Activated naive CD8-positive, alpha-beta T cell treated with anti-CD3 and anti-CD28 coated beads, Interleukin-2, amount 50 U/mL, for 24 hours (primary cell): ENCODE measurements at regions not wholly inside any gene's neighbourhood (a gene's known extent, or its start where the extent isn't known, plus 50 kb on each side); places are given as distances from the start of the nearest gene placed in this dataset.

Source experiments
- ATAC-seq: fragments of 150-1000 bp; cut with Tn5 transposase; one replicate; pipeline ENCODE4 v1.10.0; 2021
- DNase-seq: peaks from one replicate; pipeline ENCODE4 v3.0.0; 2021
- H3K27ac Mint-ChIP-seq: one replicate; pipeline ENCODE4 v1.8.0; 2021; ENCODE audit warnings: mild to moderate bottlenecking, mixed read lengths
- H3K27me3 Mint-ChIP-seq: one replicate; pipeline ENCODE4 v1.8.0; 2021; ENCODE audit warnings: mixed read lengths
- H3K36me3 Mint-ChIP-seq: one replicate; pipeline ENCODE4 v1.8.0; 2021; ENCODE audit warnings: low read depth, mixed read lengths
- H3K4me1 Mint-ChIP-seq: one replicate; pipeline ENCODE4 v1.8.0; 2021; ENCODE audit warnings: mixed read lengths
- H3K4me3 Mint-ChIP-seq: one replicate; pipeline ENCODE4 v1.8.0; 2021; ENCODE audit warnings: mild to moderate bottlenecking, moderate library complexity, mixed read lengths
- H3K9me3 Mint-ChIP-seq: one replicate; pipeline ENCODE4 v1.8.0; 2021; ENCODE audit warnings: mixed read lengths

GRCh38 chr14:51436630-51437029 is 196.6 kb downstream of the TMX1 start:
- no peaks in the 10 kb centered on the region for H3K4me1 Mint-ChIP-seq
- no peak overlapping the region for H3K27ac Mint-ChIP-seq
- DNase-seq (no peak), ATAC-seq (no peak)
- no peaks in the 10 kb centered on the region for H3K36me3 Mint-ChIP-seq
- H3K4me3 Mint-ChIP-seq = no peak overlapping the region
- no peaks in the 10 kb centered on the region for H3K9me3 Mint-ChIP-seq
- H3K27me3 Mint-ChIP-seq = peaks cover 16% of the 10 kb centered on the region

- DNase-seq = no peak
- no peak for ATAC-seq
- no peaks in the 10 kb centered on the region for H3K4me1 Mint-ChIP-seq
- no peaks in the 10 kb centered on the region for H3K36me3 Mint-ChIP-seq
- H3K27me3 Mint-ChIP-seq = peaks cover 16% of the 10 kb centered on the region
- H3K9me3 Mint-ChIP-seq = no peaks in the 10 kb centered on the region
- no peak overlapping the region for H3K27ac Mint-ChIP-seq
- H3K4me3 Mint-ChIP-seq = no peak overlapping the region
Observed at GRCh38 chr14:51439896-51440295, 199.8 kb downstream of the TMX1 start.

- no peak for DNase-seq
- H3K36me3 Mint-ChIP-seq = no peaks in the 10 kb centered on the region
- H3K4me3 Mint-ChIP-seq = no peak overlapping the region
- H3K4me1 Mint-ChIP-seq = no peaks in the 10 kb centered on the region
- no peak for ATAC-seq
- peaks cover 16% of the 10 kb centered on the region for H3K27me3 Mint-ChIP-seq
- H3K9me3 Mint-ChIP-seq = no peaks in the 10 kb centered on the region
- no peak overlapping the region for H3K27ac Mint-ChIP-seq
Observed at GRCh38 chr14:51441001-51441400, 201.0 kb downstream of the TMX1 start.

GRCh38 chr14:51442513-51443175 is 202.6 kb downstream of the TMX1 start:
- Mint-ChIP-seq H3K27ac (no peak overlapping the region), H3K27me3 (peaks cover 11% of the 10 kb centered on the region), H3K4me3 (no peak overlapping the region), H3K4me1 (no peaks in the 10 kb centered on the region), H3K9me3 (no peaks in the 10 kb centered on the region), H3K36me3 (no peaks in the 10 kb centered on the region)
- DNase-seq (no peak), ATAC-seq (no peak)

GRCh38 chr14:51443195-51444018 is 203.4 kb downstream of the TMX1 start:
- DNase-seq (no peak), ATAC-seq (no peak)
- Mint-ChIP-seq H3K4me3 (no peak overlapping the region), H3K36me3 (no peaks in the 10 kb centered on the region), H3K4me1 (no peaks in the 10 kb centered on the region), H3K27me3 (peaks cover 10% of the 10 kb centered on the region), H3K9me3 (no peaks in the 10 kb centered on the region), H3K27ac (no peak overlapping the region)

GRCh38 chr14:51444353-51445000 is 204.4 kb downstream of the TMX1 start:
- Mint-ChIP-seq H3K27ac (no peak overlapping the region), H3K27me3 (peaks cover 7% of the 10 kb centered on the region)
- DNase-seq = no peak

GRCh38 chr14:51445001-51445390 is 204.9 kb downstream of the TMX1 start:
- H3K4me3 Mint-ChIP-seq = no peak overlapping the region
- H3K36me3 Mint-ChIP-seq = no peaks in the 10 kb centered on the region
- H3K9me3 Mint-ChIP-seq = no peaks in the 10 kb centered on the region
- no peak overlapping the region for H3K27ac Mint-ChIP-seq
- peaks cover 4% of the 10 kb centered on the region for H3K27me3 Mint-ChIP-seq
- DNase-seq (no peak), ATAC-seq (no peak)
- H3K4me1 Mint-ChIP-seq = no peaks in the 10 kb centered on the region

More at GRCh38 chr14:51444353-51445000, 204.4 kb downstream of the TMX1 start:
- Mint-ChIP-seq H3K36me3 (no peaks in the 10 kb centered on the region), H3K4me3 (no peak overlapping the region), H3K4me1 (no peaks in the 10 kb centered on the region), H3K9me3 (no peaks in the 10 kb centered on the region)
- ATAC-seq = no peak

- ATAC-seq = no peak
- no peaks in the 10 kb centered on the region for H3K36me3 Mint-ChIP-seq
- peaks cover 4% of the 10 kb centered on the region for H3K27me3 Mint-ChIP-seq
- no peak overlapping the region for H3K4me3 Mint-ChIP-seq
- H3K4me1 Mint-ChIP-seq = no peaks in the 10 kb centered on the region
- H3K27ac Mint-ChIP-seq = no peak overlapping the region
- no peaks in the 10 kb centered on the region for H3K9me3 Mint-ChIP-seq
- no peak for DNase-seq
Observed at GRCh38 chr14:51446771-51447170, 204.9 kb upstream of the FRMD6 start.

- no peak for ATAC-seq
- Mint-ChIP-seq H3K4me1 (no peaks in the 10 kb centered on the region), H3K36me3 (no peaks in the 10 kb centered on the region), H3K27ac (no peak overlapping the region), H3K27me3 (peaks cover 4% of the 10 kb centered on the region), H3K4me3 (no peak overlapping the region), H3K9me3 (no peaks in the 10 kb centered on the region)
- no peak for DNase-seq
Observed at GRCh38 chr14:51447411-51447810, 204.3 kb upstream of the FRMD6 start.

GRCh38 chr14:51448831-51449670 is 202.7 kb upstream of the FRMD6 start:
- Mint-ChIP-seq H3K9me3 (no peaks in the 10 kb centered on the region), H3K27ac (no peak overlapping the region), H3K36me3 (no peaks in the 10 kb centered on the region), H3K4me1 (no peaks in the 10 kb centered on the region), H3K27me3 (peaks cover 3% of the 10 kb centered on the region), H3K4me3 (no peak overlapping the region)
- no peak for DNase-seq
- no peak for ATAC-seq

- Mint-ChIP-seq H3K27ac (no peak overlapping the region), H3K4me3 (no peak overlapping the region), H3K4me1 (no peaks in the 10 kb centered on the region), H3K27me3 (no peaks in the 10 kb centered on the region), H3K36me3 (no peaks in the 10 kb centered on the region), H3K9me3 (no peaks in the 10 kb centered on the region)
- no peak for DNase-seq
- no peak for ATAC-seq
Observed at GRCh38 chr14:51449681-51450080, 202.0 kb upstream of the FRMD6 start.

- DNase-seq (no peak), ATAC-seq (no peak)
- H3K36me3 Mint-ChIP-seq = no peaks in the 10 kb centered on the region
- H3K4me1 Mint-ChIP-seq = no peaks in the 10 kb centered on the region
- H3K9me3 Mint-ChIP-seq = no peaks in the 10 kb centered on the region
- peaks cover 1% of the 10 kb centered on the region for H3K27me3 Mint-ChIP-seq
- H3K4me3 Mint-ChIP-seq = no peak overlapping the region
- H3K27ac Mint-ChIP-seq = no peak overlapping the region
Observed at GRCh38 chr14:51451561-51451960, 200.1 kb upstream of the FRMD6 start.

- Mint-ChIP-seq H3K27me3 (peaks cover 4% of the 10 kb centered on the region), H3K27ac (no peak overlapping the region), H3K4me1 (no peaks in the 10 kb centered on the region), H3K9me3 (peaks cover 4% of the 10 kb centered on the region), H3K4me3 (no peak overlapping the region), H3K36me3 (no peaks in the 10 kb centered on the region)
- no peak for DNase-seq
- ATAC-seq = no peak
Observed at GRCh38 chr14:51453869-51454268, 197.8 kb upstream of the FRMD6 start.

GRCh38 chr14:51454351-51454750 is 197.4 kb upstream of the FRMD6 start:
- H3K4me3 Mint-ChIP-seq = no peak overlapping the region
- ATAC-seq (no peak), DNase-seq (no peak)
- H3K4me1 Mint-ChIP-seq = no peaks in the 10 kb centered on the region
- no peak overlapping the region for H3K27ac Mint-ChIP-seq
- H3K27me3 Mint-ChIP-seq = peaks cover 4% of the 10 kb centered on the region
- H3K9me3 Mint-ChIP-seq = peaks cover 4% of the 10 kb centered on the region
- H3K36me3 Mint-ChIP-seq = no peaks in the 10 kb centered on the region
